Gastroesophageal sphincter (tissue), 4 donors: ENCODE measurements at regions not wholly inside any gene's neighbourhood (a gene's known extent, or its start where the extent isn't known, plus 50 kb on each side); places are given as distances from the start of the nearest gene placed in this dataset.

ENCODE experiments used
- ATAC-seq: fragments of 150-250 bp; one replicate; pipeline ENCODE4 v1.9.1; 2016; ENCODE audit warnings: mild to moderate bottlenecking, moderate library complexity
- H3K27ac ChIP-seq, 4 donors: fragments of 200-600 bp; sonication (generic) in 3 of 4; 1 replicate in 3 of 4; 2 replicates in 1 of 4; pipeline ENCODE4 v1.5.1; 2016 to 2019
- H3K27me3 ChIP-seq: fragments of 200-600 bp; sonication (generic); one replicate; pipeline ENCODE4 v1.5.1; 2019
- H3K36me3 ChIP-seq, 2 donors: fragments of 200-600 bp; sonication (generic); one replicate each; pipeline ENCODE4 v1.5.1; 2019; ENCODE audit warnings: control low read depth in 1 of 2
- H3K4me1 ChIP-seq, 3 donors: fragments of 200-600 bp; sonication (generic); 1 replicate in 2 of 3; 2 replicates in 1 of 3; pipeline ENCODE4 v1.5.1; 2016 to 2019; ENCODE audit warnings: control low read depth in 2 of 3
- H3K4me3 ChIP-seq, 2 donors: fragments of 200-600 bp; sonication (generic); one replicate each; pipeline ENCODE4 v1.5.1; 2019; ENCODE audit warnings: mild to moderate bottlenecking in 1 of 2, moderate library complexity in 1 of 2
- H3K9me3 ChIP-seq, 3 donors: fragments of 200-600 bp; sonication (generic); one replicate each; pipeline ENCODE4 v1.5.1; 2017 to 2019; ENCODE audit warnings: control low read depth in 2 of 3
- CTCF ChIP-seq, 4 experiments: fragments of 200-600 bp in 2 of 4; fragments of 450-650 bp in 2 of 4; sonication (generic) in 1 of 4; IDR thresholded peaks; one replicate each; pipeline ENCODE4 v1.5.1; 2017 to 2019; ENCODE audit warnings: antibody characterized with exemption in 4 of 4, mild to moderate bottlenecking in 2 of 4, moderate library complexity in 2 of 4
- EP300 ChIP-seq: sonication (generic); formaldehyde crosslinking; IDR thresholded peaks from one replicate; pipeline ENCODE4 v1.6.1; 2017; ENCODE audit warnings: antibody characterized with exemption, mild to moderate bottlenecking
- POLR2A ChIP-seq, 2 donors: fragments of 450-650 bp; IDR thresholded peaks; one replicate each; pipeline ENCODE4 v1.6.1; 2017; ENCODE audit warnings: antibody characterized with exemption in 2 of 2, mild to moderate bottlenecking in 2 of 2, moderate library complexity in 1 of 2
- POLR2AphosphoS5 ChIP-seq: sonication (generic); formaldehyde crosslinking; IDR thresholded peaks from one replicate; pipeline ENCODE4 v1.6.1; 2017; ENCODE audit warnings: antibody characterized with exemption
- WGBS, 2 donors: methylation state at CpG; one replicate each; pipeline ENCODE4 v1.1.5; 2018; ENCODE audit warnings: low coverage in 1 of 2; 5-methylcytosine and 5-hydroxymethylcytosine counted together

- WGBS, 2 donors, result 76 to 89% methylated on average over 3 of the region's 3 CpGs
- no peak for TF ChIP-seq CTCF (IDR thresholded peaks at IDR 0.05)
- TF ChIP-seq POLR2AphosphoS5, result no peak
- no peak for TF ChIP-seq EP300
- TF ChIP-seq POLR2A (IDR thresholded peaks at IDR 0.05), result no peak
- no peaks in the 10 kb centered on the region for H3K36me3 ChIP-seq
- no peak overlapping the region for H3K4me3 ChIP-seq
- no peak overlapping the region for H3K27ac ChIP-seq
- no peaks in the 10 kb centered on the region for H3K27me3 ChIP-seq
- no peaks in the 10 kb centered on the region for H3K4me1 ChIP-seq
- no peaks in the 10 kb centered on the region for H3K9me3 ChIP-seq
- ATAC-seq, result no peak
These were observed 390.5 kb upstream of the PCDH9 start for GRCh38 chr13:67620665-67621064.

GRCh38 chr13:67619995-67620380 lies 389.9 kb upstream of the PCDH9 start:
- Histone ChIP-seq H3K4me3 (no peak overlapping the region), H3K27me3 (no peaks in the 10 kb centered on the region), H3K27ac (no peak overlapping the region), H3K4me1 (no peaks in the 10 kb centered on the region), H3K36me3 (no peaks in the 10 kb centered on the region), H3K9me3 (no peaks in the 10 kb centered on the region)
- no peak for ATAC-seq
- WGBS, 2 donors, result 56 to 58% methylated on average over 2 of the region's 2 CpGs
- no peak for TF ChIP-seq POLR2AphosphoS5
- no peak for TF ChIP-seq CTCF (IDR thresholded peaks at IDR 0.05)
- no peak for TF ChIP-seq EP300
- no peak for TF ChIP-seq POLR2A (IDR thresholded peaks at IDR 0.05)

- no peaks in the 10 kb centered on the region for H3K4me1 ChIP-seq
- no peaks in the 10 kb centered on the region for H3K36me3 ChIP-seq
- ATAC-seq, result no peak
- no peak for TF ChIP-seq POLR2A (IDR thresholded peaks at IDR 0.05)
- no peak for TF ChIP-seq EP300
- TF ChIP-seq CTCF (IDR thresholded peaks at IDR 0.05), result no peak
- no peak for TF ChIP-seq POLR2AphosphoS5
- H3K9me3 ChIP-seq, result no peaks in the 10 kb centered on the region
- H3K27me3 ChIP-seq, result no peaks in the 10 kb centered on the region
- no peak overlapping the region for H3K27ac ChIP-seq
- no peak overlapping the region for H3K4me3 ChIP-seq
These were observed 389.3 kb upstream of the PCDH9 start for GRCh38 chr13:67619351-67619994.

- TF ChIP-seq EP300 (no peak), POLR2AphosphoS5 (no peak)
- H3K4me1 ChIP-seq, result no peaks in the 10 kb centered on the region
- no peak overlapping the region for H3K4me3 ChIP-seq
- no peaks in the 10 kb centered on the region for H3K9me3 ChIP-seq
- no peaks in the 10 kb centered on the region for H3K36me3 ChIP-seq
- WGBS, 2 donors, result 82 to 92% methylated on average over 1 of the region's 1 CpG
- no peaks in the 10 kb centered on the region for H3K27me3 ChIP-seq
- no peak overlapping the region for H3K27ac ChIP-seq
- no peak for ATAC-seq
These were observed 384.4 kb upstream of the PCDH9 start for GRCh38 chr13:67614579-67614978.

- ATAC-seq, result no peak
- H3K36me3 ChIP-seq, result no peaks in the 10 kb centered on the region
- H3K4me3 ChIP-seq, result no peak overlapping the region
- TF ChIP-seq CTCF (IDR thresholded peaks at IDR 0.05), result no peak
- no peak for TF ChIP-seq POLR2A (IDR thresholded peaks at IDR 0.05)
- TF ChIP-seq EP300, result no peak
- no peak for TF ChIP-seq POLR2AphosphoS5
- H3K27ac ChIP-seq, result no peak overlapping the region
- H3K27me3 ChIP-seq, result no peaks in the 10 kb centered on the region
- no peaks in the 10 kb centered on the region for H3K9me3 ChIP-seq
- 86 to 100% methylated on average over 1 to 7 of the region's 7 CpGs for WGBS, 2 donors
- no peaks in the 10 kb centered on the region for H3K4me1 ChIP-seq
These were observed 383.9 kb upstream of the PCDH9 start for GRCh38 chr13:67614013-67614412.
